ENCODE measurements at regions not wholly inside any gene's neighbourhood (a gene's known extent, or its start where the extent isn't known, plus 50 kb on each side); places are given as distances from the start of the nearest gene placed in this dataset.

DNA sequence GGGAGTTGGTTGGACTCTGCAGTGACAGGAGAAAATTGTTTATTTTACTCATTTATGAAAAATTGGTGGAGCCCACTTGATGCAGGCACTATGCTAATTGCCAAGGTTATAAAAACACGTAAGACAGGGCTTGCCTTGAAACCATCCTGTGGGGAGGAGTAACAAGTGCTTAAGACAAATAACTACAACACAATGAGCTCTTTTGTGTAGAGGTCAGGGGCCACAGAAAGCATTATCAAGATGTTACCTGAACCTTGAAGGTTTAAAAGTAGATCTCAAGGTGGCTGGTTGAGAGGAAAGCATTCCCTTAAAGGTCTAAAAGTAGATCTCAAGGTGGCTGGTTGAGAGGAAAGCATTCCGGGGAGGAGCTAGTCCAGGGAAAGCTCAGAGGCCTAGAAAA is 381.8 kb upstream of the POU3F3 start:
- no peaks in the 10 kb centered on the region for H3K36me3 ChIP-seq
- no peaks in the 10 kb centered on the region for H3K27me3 ChIP-seq
- DNase-seq (ENCODE audit: low spot score in 2 of 2) = no peak
- WGBS = 87% methylated on average over 2 of the region's 2 CpGs
- no peaks in the 10 kb centered on the region for H3K9me3 ChIP-seq
- no peak overlapping the region for H3K27ac ChIP-seq
- no peaks in the 10 kb centered on the region for H3K4me1 ChIP-seq
- no peak overlapping the region for H3K4me3 ChIP-seq
- TF ChIP-seq EP300 (IDR thresholded peaks at IDR 0.05) (no peak), POLR2A (IDR thresholded peaks at IDR 0.05) (no peak), POLR2AphosphoS5 (IDR thresholded peaks at IDR 0.05) (no peak)
- TF ChIP-seq, protein P1, sequence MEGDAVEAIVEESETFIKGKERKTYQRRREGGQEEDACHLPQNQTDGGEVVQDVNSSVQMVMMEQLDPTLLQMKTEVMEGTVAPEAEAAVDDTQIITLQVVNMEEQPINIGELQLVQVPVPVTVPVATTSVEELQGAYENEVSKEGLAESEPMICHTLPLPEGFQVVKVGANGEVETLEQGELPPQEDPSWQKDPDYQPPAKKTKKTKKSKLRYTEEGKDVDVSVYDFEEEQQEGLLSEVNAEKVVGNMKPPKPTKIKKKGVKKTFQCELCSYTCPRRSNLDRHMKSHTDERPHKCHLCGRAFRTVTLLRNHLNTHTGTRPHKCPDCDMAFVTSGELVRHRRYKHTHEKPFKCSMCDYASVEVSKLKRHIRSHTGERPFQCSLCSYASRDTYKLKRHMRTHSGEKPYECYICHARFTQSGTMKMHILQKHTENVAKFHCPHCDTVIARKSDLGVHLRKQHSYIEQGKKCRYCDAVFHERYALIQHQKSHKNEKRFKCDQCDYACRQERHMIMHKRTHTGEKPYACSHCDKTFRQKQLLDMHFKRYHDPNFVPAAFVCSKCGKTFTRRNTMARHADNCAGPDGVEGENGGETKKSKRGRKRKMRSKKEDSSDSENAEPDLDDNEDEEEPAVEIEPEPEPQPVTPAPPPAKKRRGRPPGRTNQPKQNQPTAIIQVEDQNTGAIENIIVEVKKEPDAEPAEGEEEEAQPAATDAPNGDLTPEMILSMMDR (IDR thresholded peaks at IDR 0.05) = no peak

DNA sequence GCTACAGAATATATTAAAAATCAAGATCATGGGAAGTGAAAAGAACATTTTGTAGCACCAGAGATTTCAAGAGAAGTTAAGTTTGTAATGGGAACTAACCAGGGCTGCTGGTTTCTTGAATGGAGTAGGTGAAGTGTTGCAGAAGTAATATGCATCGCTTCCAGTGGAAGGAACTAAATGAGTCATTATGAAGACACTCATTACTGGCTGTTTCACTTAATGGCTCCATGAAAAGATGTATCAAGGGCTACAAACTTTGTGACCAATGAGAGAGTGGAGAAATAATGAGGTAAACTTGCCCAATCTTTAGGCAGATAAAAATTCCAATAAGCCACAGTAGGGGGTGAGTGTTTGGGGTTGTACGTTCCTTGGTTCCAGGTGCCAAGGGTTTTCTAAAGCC is 380.4 kb upstream of the POU3F3 start:
- DNase-seq (ENCODE audit: low spot score in 2 of 2) = no peak
- H3K4me1 ChIP-seq = no peaks in the 10 kb centered on the region
- no peak overlapping the region for H3K4me3 ChIP-seq
- 89% methylated on average over 2 of the region's 2 CpGs for WGBS
- no peaks in the 10 kb centered on the region for H3K27me3 ChIP-seq
- H3K9me3 ChIP-seq = no peaks in the 10 kb centered on the region
- no peaks in the 10 kb centered on the region for H3K36me3 ChIP-seq
- TF ChIP-seq, protein P1 (IDR thresholded peaks at IDR 0.05) = no peak
- TF ChIP-seq EP300 (IDR thresholded peaks at IDR 0.05) (no peak), POLR2AphosphoS5 (IDR thresholded peaks at IDR 0.05) (no peak), POLR2A (IDR thresholded peaks at IDR 0.05) (no peak)
- H3K27ac ChIP-seq = no peak overlapping the region

DNA sequence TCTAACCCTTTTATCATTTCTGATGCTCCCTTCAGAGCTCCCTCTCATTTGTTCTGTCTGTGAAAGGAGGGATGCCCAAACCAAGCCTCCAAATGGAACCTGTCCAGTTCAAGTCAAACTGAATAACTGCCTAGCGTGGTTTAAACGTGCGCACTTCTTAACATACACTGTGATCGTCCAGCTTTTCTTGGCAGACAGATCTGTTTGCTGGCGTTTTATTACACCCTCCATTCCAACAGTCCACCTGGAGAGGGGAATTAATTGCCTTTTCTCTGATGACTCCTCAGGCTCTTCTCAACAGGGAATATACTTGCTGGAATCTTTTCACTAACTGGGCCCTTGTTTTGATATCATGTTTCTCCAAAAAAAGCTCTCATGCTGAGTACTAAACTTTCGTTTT is 379.2 kb upstream of the POU3F3 start:
- no peak for DNase-seq (ENCODE audit: low spot score in 2 of 2)
- Histone ChIP-seq H3K4me1 (no peaks in the 10 kb centered on the region), H3K4me3 (no peak overlapping the region), H3K36me3 (no peaks in the 10 kb centered on the region), H3K9me3 (no peaks in the 10 kb centered on the region), H3K27me3 (no peaks in the 10 kb centered on the region), H3K27ac (no peak overlapping the region)
- TF ChIP-seq EP300 (IDR thresholded peaks at IDR 0.05) (no peak), POLR2AphosphoS5 (IDR thresholded peaks at IDR 0.05) (no peak), POLR2A (IDR thresholded peaks at IDR 0.05) (no peak)
- TF ChIP-seq, protein P1 (IDR thresholded peaks at IDR 0.05) = no peak
- 74% methylated on average over 6 of the region's 6 CpGs for WGBS

DNA sequence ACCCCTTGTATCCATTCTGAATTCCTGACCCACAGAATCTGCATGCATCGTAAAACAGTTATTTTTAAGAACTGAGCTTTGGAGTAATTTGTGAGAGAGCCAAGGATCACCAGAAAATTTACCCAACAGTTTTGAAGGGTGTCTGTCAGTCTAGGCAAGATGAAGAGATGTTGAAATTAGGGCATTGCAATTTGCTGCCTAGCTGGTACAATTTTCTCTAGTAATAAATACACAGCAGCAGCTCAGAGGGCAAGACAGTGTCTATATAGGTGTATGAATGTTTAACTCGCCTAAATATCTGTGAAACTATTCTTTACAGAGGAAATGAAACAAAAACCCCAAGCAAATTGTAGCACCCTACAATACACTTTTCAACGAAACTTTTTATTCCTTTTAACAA is 377.8 kb upstream of the POU3F3 start:
- H3K27me3 ChIP-seq = no peaks in the 10 kb centered on the region
- no peak overlapping the region for H3K27ac ChIP-seq
- DNase-seq (ENCODE audit: low spot score in 2 of 2) = no peak
- 79% methylated on average over 3 of the region's 3 CpGs for WGBS
- H3K36me3 ChIP-seq = no peaks in the 10 kb centered on the region
- no peak for TF ChIP-seq EP300 (IDR thresholded peaks at IDR 0.05)
- TF ChIP-seq, protein P1 (IDR thresholded peaks at IDR 0.05) = no peak
- TF ChIP-seq POLR2A (IDR thresholded peaks at IDR 0.05) = no peak
- no peak for TF ChIP-seq POLR2AphosphoS5 (IDR thresholded peaks at IDR 0.05)
- H3K4me3 ChIP-seq = no peak overlapping the region
- H3K4me1 ChIP-seq = no peaks in the 10 kb centered on the region
- no peaks in the 10 kb centered on the region for H3K9me3 ChIP-seq

DNA sequence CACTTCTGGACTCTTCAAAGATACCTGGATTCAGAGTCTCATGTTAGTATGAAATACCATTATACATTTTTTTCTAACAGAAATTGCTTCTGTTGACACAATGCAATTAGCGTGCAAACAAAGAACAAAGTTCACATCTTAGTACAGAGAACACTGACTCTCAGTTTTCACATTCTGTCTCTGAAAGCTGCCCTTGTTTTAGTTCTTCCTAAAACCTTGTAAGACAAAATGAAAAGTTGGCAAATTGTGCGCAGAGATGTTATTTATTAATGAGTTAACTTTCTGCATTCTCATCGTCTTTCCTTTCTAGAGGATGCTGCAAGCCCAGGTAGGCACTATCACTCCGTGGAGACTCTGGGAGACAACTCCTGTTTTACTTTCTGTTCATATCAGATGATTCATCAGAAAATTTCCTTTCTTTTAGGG is 377.3 kb upstream of the POU3F3 start:
- WGBS = 84% methylated on average over 4 of the region's 4 CpGs
- Histone ChIP-seq H3K4me3 (no peak overlapping the region), H3K27me3 (no peaks in the 10 kb centered on the region), H3K36me3 (no peaks in the 10 kb centered on the region), H3K4me1 (no peaks in the 10 kb centered on the region), H3K9me3 (no peaks in the 10 kb centered on the region), H3K27ac (no peak overlapping the region)
- no peak for DNase-seq (ENCODE audit: low spot score in 2 of 2)
- TF ChIP-seq POLR2A (IDR thresholded peaks at IDR 0.05) (no peak), EP300 (IDR thresholded peaks at IDR 0.05) (no peak), POLR2AphosphoS5 (IDR thresholded peaks at IDR 0.05) (no peak)
- TF ChIP-seq, protein P1 (IDR thresholded peaks at IDR 0.05) = no peak
